ENCODE measurements at regions not wholly inside any gene's neighbourhood (a gene's known extent, or its start where the extent isn't known, plus 50 kb on each side); places are given as distances from the start of the nearest gene placed in this dataset.

- H3K27me3 ChIP-seq: no peaks in the 10 kb centered on the region
- no peak overlapping the region for H3K27ac ChIP-seq
- no peaks in the 10 kb centered on the region for H3K36me3 ChIP-seq
- H3K4me1 ChIP-seq: no peaks in the 10 kb centered on the region
- no peak for DNase-seq
- 89% methylated on average over 1 of the region's 1 CpG; no CpG with 5 or more reads in 1 of the 2 donors for WGBS, 2 donors (ENCODE audit: low coverage in 1 of 2)
- H3K4me3 ChIP-seq: no peak overlapping the region
- H3K9me3 ChIP-seq: no peaks in the 10 kb centered on the region
- in situ Hi-C loops (cut with MboI; ENCODE audit: low pct_ligation_motif_present in 1 of 4, low pct_unique_long_range_greater_than_20kb in 1 of 4, low sequenced_read_pairs in 3 of 4) (no loop called here), intact Hi-C loops (cut with DNase I; ENCODE audit: low total_unique reads) (no loop called here)
- TF ChIP-seq EP300 (IDR thresholded peaks at IDR 0.05; ENCODE audit: low read depth): no peak
- TF ChIP-seq POLR2A (IDR thresholded peaks at IDR 0.05): no peak
- TF ChIP-seq CTCF (IDR thresholded peaks at IDR 0.05): no peak
- no peak for TF ChIP-seq POLR2AphosphoS5 (IDR thresholded peaks at IDR 0.05)
Observed at GRCh38 chr11:97722065-97722464, 1298.7 kb upstream of the CNTN5 start.

- H3K27ac ChIP-seq: no peak overlapping the region
- no peak overlapping the region for H3K4me3 ChIP-seq
- TF ChIP-seq CTCF (IDR thresholded peaks at IDR 0.05): no peak
- TF ChIP-seq POLR2AphosphoS5 (IDR thresholded peaks at IDR 0.05): no peak
- no peak for TF ChIP-seq POLR2A (IDR thresholded peaks at IDR 0.05)
- no peaks in the 10 kb centered on the region for H3K36me3 ChIP-seq
- H3K4me1 ChIP-seq: no peaks in the 10 kb centered on the region
- H3K27me3 ChIP-seq: no peaks in the 10 kb centered on the region
- 90% methylated on average over 1 of the region's 1 CpG; no CpG with 5 or more reads in 1 of the 2 donors for WGBS, 2 donors (ENCODE audit: low coverage in 1 of 2)
- DNase-seq: no peak
- intact Hi-C loops (cut with DNase I; ENCODE audit: low total_unique reads) (no loop called here), in situ Hi-C loops (cut with MboI; ENCODE audit: low pct_ligation_motif_present in 1 of 4, low pct_unique_long_range_greater_than_20kb in 1 of 4, low sequenced_read_pairs in 3 of 4) (no loop called here)
- no peaks in the 10 kb centered on the region for H3K9me3 ChIP-seq
Observed at GRCh38 chr11:97722721-97723120, 1298.0 kb upstream of the CNTN5 start.

GRCh38 chr11:97729546-97730272 lies 1291.0 kb upstream of the CNTN5 start:
- no peak for DNase-seq
- TF ChIP-seq CTCF (IDR thresholded peaks at IDR 0.05): no peak
- no peak for TF ChIP-seq POLR2AphosphoS5 (IDR thresholded peaks at IDR 0.05)
- TF ChIP-seq EP300 (IDR thresholded peaks at IDR 0.05; ENCODE audit: low read depth): no peak
- TF ChIP-seq POLR2A (IDR thresholded peaks at IDR 0.05): no peak
- no peaks in the 10 kb centered on the region for H3K27me3 ChIP-seq
- no peaks in the 10 kb centered on the region for H3K9me3 ChIP-seq
- no peak overlapping the region for H3K27ac ChIP-seq
- intact Hi-C loops (cut with DNase I; ENCODE audit: low total_unique reads): no loop called here
- no peaks in the 10 kb centered on the region for H3K36me3 ChIP-seq
- 51 to 69% methylated on average over 4 of the region's 4 CpGs for WGBS, 2 donors (ENCODE audit: low coverage in 1 of 2)
- no peaks in the 10 kb centered on the region for H3K4me1 ChIP-seq
- no peak overlapping the region for H3K4me3 ChIP-seq
- in situ Hi-C loops (cut with MboI; ENCODE audit: low pct_ligation_motif_present in 1 of 4, low pct_unique_long_range_greater_than_20kb in 1 of 4, low sequenced_read_pairs in 3 of 4): no loop called here

- Histone ChIP-seq H3K36me3 (no peaks in the 10 kb centered on the region), H3K27ac (no peak overlapping the region), H3K27me3 (no peaks in the 10 kb centered on the region), H3K9me3 (no peaks in the 10 kb centered on the region), H3K4me3 (no peak overlapping the region), H3K4me1 (no peaks in the 10 kb centered on the region)
- in situ Hi-C loops (cut with MboI; ENCODE audit: low pct_ligation_motif_present in 1 of 4, low pct_unique_long_range_greater_than_20kb in 1 of 4, low sequenced_read_pairs in 3 of 4): no loop called here
- no peak for TF ChIP-seq EP300 (IDR thresholded peaks at IDR 0.05; ENCODE audit: low read depth)
- 41 to 57% methylated on average over 1 of the region's 1 CpG for WGBS, 2 donors (ENCODE audit: low coverage in 1 of 2)
- intact Hi-C loops (cut with DNase I; ENCODE audit: low total_unique reads): no loop called here
- no peak for DNase-seq
Observed at GRCh38 chr11:97732011-97732632, 1288.6 kb upstream of the CNTN5 start.
